ENCODE measurements at regions not wholly inside any gene's neighbourhood (a gene's known extent, or its start where the extent isn't known, plus 50 kb on each side); places are given as distances from the start of the nearest gene placed in this dataset.

GRCh38 chrX:13898083-13898482 lies 81.2 kb upstream of the GPM6B start:
- TF ChIP-seq TAF1 (IDR thresholded peaks at IDR 0.05; ENCODE audit: low read depth) (no peak), CTCF (IDR thresholded peaks at IDR 0.05; ENCODE audit: poor library complexity, severe bottlenecking) (peak; percentile 39), SMC3 (conservative IDR thresholded peaks at IDR 0.05; ENCODE audit: poor library complexity) (no peak), RAD21 (conservative IDR thresholded peaks at IDR 0.05) (no peak), REST (IDR thresholded peaks at IDR 0.05; ENCODE audit: borderline replicate concordance) (no peak), EP300 (conservative IDR thresholded peaks at IDR 0.05; ENCODE audit: poor library complexity, severe bottlenecking) (no peak)

Measured in neural cell (in vitro differentiated cells).